GM21737 (cell line): ENCODE measurements at regions not wholly inside any gene's neighbourhood (a gene's known extent, or its start where the extent isn't known, plus 50 kb on each side); places are given as distances from the start of the nearest gene placed in this dataset.
"Not testable (repeated sequence)": the region's sequence is repeated elsewhere in the genome, so short reads cannot be mapped to it uniquely, and the experiment has no call there.

ENCODE experiments used
- ATAC-seq: cut with Tn5 transposase; IDR thresholded peaks from one replicate; pipeline ENCODE4 v1.9.1; 2021; ENCODE audit warnings: mild to moderate bottlenecking, moderate library complexity; ENCODE audit not compliant: unreplicated experiment

DNA sequence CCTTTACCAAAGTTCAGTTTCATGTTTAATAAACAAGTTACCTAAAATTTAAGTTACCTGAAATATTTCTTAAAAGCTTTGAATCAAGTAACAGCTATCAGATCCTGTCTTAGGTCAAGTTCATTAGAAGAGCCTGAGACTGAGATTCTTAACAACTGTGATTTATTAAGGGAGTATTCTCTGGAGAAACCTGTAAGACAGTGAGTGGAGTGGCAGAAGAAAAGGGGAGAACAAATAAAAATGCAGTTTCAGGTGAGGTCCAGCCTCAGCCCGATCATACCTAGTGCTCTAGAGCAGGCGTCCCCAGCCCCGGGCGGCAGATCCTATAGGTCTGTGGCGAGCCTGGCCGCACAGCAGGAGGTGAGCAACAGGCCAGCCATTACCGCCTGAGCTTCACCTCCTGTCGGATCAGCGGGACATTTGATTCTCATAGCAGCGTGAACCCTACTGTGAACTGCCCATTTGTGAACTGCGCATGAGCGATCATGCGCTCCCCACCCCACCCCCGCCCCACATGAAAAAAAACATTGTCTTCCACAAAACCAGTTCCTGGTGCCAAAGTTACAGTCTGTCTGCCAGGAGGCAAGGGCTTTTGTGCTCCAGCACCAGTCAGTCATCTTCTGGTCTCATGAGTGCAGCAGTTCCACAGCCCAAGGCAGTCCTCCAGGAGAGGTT is 59.2 kb upstream of the ADGRB3 start:
- ATAC-seq, result no peak

DNA sequence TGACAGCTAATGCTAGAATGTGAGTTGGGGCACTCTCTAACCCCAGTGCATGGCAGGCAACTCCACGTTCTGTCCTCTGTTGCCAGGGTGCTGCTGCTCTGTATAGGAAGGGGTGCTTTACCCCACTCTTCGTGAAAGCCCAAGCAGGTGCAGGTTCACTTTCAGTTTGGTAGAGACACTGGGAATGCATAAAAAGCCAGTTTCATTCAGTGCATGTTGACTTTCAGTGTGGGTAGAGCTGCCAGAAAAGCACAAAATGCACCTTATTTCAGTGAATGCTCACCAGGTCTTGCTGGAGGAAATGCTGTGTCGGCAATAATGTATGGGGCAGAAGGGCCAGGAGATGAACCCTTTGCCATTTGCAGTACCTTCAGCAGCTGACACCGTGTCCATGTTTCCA is 62.1 kb upstream of the ADGRB3 start:
- ATAC-seq, result peak; percentile 24

DNA sequence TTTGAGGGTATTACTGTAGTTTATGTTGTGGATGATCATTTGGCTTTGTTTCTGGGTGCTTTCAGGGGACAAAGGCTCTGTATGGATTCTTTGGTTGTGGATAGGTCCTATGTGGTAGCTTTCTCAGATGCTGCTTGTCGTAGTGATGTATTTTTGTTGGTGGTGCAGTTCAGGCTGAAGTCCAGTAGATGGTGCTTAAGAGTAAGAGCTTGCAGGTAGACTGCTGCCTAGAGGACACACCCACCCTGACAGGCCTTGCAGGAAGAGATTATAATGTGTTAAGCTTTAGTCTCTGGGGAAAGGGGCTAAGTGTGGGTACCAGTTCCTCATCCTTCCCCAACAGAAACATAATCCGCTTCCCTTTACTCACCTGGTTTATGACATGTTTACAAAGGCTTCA is 62.6 kb upstream of the ADGRB3 start:
- peak; percentile 81 for ATAC-seq

DNA sequence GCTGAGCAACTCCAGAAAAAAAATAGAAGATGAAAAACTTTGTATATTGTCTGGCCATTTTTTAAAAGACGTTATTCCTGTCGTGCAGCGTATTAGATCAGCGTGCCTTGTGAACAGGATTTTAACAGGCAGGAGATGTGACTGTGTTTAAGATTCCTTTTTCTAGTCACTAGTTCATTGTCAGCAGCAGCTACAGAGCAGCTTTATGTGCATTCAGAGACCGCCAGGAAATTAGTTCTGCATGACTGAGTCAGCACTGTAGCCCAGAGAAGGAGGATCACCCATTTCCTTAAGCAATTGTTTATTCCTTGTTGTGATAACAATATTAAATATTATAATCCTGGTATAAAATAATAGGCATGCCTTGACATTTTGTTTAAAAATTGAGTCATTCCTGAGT is 75.4 kb upstream of the ADGRB3 start:
- ATAC-seq, result no peak

DNA sequence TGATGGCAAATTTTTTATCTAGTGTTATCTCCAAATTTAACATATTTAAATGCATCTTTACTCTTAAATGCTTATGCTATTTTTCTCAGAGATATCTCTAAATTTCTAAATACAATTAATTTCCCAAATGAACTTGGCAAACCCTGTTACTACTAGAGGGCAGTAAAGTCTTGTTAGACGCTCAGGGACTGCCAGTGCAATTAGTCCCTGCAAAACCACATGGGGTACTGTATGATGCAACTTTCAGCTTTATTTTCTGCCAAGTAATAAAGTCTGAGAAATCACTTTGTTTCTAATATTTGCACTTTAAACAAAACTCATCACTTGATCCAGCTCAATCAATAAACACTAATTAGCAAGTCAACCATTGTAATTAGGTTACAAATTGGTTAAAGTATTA is 76.0 kb upstream of the ADGRB3 start:
- no peak for ATAC-seq

DNA sequence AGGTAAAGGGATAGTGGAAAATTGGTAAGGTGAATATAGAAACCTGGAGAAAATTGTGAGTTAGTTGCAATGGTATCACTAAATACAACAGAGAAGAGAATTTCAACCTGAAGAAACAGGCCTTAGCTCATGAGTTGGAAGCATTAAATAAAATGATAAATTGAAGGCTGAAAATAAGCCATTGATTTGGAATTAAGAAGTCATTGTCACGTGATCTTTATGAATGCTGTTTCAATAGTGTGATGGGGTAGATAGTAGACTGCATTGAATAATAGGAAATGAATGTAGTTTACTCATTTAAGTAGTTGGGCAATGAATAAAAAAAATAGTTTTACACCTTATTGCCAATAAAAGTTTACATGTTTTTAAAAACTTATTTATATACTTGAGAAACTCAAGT is 88.5 kb upstream of the ADGRB3 start:
- no peak for ATAC-seq

DNA sequence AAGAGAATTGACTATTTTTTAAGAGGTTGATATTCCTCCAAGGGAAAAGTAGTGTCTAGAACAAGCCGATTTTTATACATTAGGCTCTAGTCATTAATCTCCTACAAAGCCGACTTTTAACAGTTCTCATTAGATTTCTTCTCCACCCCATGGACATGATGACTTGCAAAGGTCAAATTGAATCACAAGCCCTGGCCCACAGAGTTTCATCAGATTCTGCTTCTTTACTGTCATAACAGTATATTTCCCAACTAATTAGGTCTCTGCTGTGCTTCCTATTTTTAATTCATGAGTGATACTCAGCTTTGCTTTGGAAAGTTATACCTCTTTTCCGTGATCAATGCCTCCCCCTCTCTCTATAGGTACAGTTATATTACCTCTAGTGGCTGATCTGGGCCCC is 90.6 kb upstream of the ADGRB3 start:
- ATAC-seq, result no peak

DNA sequence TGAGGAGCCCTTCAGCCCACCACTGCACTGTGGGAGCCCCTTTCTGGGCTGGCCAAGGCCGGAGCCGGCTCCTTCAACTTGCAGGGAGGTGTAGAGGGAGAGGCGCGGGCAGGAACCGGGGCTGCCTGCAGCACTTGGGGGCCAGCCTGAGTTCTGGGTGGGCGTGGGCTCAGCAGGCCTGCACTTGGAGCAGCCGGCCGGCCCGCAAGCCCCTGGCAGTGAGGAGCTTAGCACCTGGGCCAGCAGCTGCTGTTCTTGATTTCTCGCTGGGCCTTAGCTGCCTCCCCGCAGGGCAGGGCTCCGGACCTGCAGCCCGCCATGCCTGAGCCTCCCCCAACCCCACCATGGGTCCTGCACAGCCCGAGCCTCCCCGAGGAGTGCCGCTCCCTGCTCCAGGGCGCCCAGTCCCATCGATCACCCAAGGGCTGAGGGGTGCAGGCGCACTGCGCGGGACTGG is 101.7 kb upstream of the ADGRB3 start:
- no peak for ATAC-seq

DNA sequence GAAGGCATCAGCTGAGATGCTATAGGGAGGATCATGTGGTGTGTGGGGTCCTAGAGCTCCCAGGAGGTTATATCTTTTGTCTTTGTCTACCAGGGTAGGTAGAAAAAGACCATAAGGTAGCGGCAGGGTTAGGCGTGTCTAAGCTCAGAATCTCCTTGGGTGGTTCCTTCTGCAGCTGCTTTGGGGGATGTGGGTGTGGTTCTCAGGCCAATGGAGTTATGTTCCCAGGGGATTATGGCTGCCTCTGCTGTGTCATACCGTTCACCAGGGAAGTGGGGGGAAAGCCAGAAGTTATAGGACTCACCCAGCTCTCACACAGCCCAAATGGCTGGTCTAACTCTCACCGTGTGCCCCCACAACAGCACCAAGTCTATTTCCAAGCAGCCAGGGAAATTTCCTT is 107.4 kb upstream of the ADGRB3 start:
- no peak for ATAC-seq

DNA sequence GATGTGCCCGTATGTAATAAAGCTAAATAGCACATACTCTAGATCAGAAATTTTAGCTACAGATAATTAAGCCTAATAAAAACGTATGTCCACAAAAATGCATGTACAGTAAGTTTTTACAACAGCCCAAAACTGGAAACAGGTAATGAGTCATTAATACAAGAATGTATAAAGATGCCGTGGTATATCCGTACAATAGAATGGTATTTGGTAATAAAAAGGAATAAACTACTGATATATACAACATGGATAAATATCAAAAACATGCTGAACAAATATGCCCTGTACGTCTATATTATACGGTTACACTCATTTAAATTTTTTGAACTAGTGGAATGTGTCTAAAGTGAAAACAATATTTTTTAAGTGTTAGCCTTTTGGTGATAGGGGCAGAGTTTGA is 128.2 kb upstream of the ADGRB3 start:
- ATAC-seq, result no peak

DNA sequence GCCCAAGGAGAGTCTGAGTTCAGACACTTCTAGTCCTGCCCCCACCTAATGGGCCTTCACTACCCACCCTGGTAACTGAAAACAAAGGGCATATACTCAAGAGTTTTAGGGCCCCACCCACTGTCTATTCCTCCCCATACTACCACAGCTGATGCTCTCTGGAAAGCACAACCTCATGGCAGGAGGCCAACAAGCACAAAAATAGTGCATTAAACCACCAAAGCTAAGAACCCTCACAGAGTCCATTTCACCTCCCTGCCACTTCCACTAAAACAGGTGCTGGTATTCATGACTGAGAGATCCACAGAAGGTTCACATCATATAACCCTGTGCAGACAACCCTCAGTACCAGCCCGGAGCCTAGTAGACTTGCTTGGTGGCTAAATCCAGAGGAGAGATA is 132.1 kb upstream of the ADGRB3 start:
- ATAC-seq, result no peak

DNA sequence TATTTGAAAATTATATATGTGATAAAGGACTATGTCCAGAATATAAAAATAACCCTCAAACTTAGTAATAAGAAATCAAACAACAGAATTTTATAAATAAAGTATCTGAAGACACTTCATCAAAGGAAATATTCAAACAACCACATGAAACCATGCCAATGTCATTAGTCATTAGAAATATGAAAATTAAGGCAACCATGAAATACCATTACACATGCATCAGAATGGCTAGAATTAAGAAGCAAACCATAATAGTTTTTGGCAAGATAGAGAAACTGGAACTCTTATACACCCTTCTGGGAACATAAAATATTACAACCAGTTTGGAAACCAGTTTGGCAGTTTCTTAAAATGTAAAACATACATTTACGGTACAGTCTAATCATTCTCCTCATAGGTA is 137.2 kb upstream of the ADGRB3 start:
- ATAC-seq, result no peak

DNA sequence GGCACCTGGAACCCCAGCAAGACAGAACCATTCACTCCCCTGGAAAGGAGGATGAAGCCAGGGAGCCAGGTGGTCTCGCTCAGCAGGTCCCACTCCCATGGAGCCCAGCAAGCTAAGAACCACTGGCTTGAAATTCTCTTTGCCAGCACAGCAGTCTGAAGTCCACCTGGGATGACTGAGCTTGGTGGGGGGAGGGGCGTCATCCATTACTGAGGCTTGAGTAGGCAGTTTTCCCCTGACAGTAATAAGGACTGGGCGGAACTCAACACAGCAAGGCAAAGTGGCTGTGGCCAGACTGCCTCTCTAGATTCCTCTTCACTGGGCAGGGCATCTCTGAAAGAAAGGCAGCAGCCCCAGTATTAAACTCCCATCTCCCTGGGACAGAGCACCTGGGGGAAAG is 140.2 kb upstream of the ADGRB3 start:
- not testable (repeated sequence) for ATAC-seq

DNA sequence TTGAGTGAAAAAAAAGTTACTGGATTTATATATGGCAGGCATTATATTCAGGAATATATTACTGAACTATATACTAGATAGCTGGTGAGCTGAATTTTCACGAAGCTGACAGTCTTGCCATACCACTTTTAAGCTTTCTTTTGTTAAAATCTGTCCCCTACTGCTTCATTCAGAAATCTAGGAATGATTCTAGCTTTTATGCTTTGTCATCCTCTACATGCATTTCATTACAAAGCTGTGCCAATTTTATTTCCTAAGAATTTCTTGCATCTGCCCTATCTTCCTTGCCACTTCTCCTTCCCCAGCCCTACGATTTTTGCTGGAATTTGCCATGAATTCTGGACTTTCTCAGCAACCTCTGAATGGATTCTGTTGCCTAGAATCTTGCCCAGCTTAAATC is 158.5 kb upstream of the ADGRB3 start:
- no peak for ATAC-seq

DNA sequence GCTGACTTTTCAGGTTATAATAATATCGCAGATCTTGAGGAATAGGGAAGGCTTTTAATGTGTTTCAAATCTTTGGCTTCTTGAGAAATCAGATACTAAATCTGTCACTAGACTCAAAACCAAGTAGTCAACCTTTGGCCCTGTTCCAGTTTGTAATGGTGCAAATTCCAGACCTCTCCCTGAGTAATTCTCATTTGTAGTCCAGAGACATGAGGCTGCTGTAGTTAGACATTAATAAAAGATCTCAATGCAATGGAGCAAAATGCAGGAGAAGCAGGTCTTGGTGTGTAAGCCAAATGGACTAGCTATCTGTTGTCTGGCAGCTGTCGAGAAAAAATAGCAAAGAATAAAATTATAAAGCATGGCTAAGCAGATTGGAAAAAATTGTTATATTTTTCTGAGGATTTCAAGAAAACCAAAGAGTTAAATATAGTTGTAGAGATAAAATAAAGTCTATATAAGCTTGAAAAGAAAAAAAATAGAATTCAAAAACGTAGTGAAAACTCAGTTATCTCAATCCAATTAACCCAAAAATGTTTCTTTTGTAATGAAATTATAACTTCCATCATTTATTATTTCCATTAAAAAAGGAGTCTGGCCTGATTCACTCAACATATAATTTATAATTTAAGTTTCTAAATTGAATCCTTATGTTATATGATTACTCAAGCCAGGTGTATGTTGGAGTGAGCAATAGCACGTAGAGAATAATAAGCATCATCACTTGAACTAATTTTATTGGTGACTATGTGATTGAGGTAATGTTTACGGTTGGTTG is 161.5 kb upstream of the ADGRB3 start:
- no peak for ATAC-seq

DNA sequence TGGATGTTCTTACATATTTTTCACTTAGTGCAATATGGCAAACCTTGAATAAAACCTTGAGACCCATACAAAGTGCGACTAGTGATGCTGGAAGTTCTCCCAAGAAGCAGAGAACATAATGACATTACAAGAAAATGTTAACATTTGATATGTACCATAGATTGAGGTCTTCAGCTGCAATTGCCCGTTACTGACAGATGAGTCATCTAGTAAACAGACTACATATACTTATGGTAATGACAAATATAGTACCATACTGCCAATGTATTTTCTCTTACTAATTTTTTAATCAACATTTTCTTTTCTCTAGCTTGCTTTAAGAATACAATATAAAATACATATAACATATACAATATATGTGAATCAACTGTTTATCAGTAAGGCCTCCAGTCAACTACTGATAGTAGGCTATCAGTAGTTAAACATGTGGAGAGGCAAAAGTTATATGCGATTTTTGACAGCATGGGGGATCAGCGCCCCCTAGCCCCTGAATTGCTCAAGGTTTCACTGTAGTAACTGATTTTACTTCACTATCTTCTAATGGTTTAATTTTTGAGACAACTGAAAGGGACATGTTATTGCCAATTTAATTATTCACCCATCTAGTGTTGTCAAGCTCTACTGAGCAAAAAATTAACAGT is 166.7 kb upstream of the ADGRB3 start:
- no peak for ATAC-seq

DNA sequence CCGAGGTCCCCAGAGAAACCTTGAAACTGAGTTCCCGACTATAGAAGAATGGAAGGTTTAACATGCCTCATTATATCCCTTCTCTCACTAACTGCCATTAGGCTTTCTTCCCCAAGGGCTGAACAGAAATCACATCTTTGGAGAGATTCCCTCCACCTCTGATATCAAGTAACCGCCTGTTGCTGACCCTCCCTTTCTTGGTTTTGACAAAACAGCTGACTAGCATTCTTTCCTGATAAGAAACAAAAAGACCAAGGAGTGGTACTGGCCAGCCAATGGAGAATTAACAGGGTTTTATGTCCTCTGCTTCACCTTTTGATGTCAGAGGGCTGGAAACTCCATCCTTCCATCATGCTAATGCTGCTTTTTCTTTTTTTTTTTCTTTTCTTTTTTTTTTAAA is 176.6 kb upstream of the ADGRB3 start:
- no peak for ATAC-seq

DNA sequence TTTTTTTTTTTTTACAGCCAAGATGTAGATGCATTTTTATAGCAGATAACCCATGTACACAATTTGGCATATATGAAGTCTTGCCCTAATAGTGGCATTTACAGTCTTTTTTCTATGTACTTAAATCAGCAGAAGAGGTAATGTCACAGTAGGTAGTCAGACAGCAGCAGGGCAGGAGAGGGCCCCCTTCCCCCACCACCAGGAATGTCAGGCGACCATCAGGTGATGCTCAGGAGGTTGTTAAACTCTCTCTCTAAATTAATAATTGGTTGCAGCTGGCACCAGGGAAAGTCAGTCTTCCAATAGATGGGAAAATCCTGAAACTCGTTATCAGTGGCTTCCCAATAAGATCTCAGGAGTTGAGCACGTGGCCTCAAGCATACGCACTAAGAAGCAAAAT is 188.0 kb upstream of the ADGRB3 start:
- no peak for ATAC-seq

DNA sequence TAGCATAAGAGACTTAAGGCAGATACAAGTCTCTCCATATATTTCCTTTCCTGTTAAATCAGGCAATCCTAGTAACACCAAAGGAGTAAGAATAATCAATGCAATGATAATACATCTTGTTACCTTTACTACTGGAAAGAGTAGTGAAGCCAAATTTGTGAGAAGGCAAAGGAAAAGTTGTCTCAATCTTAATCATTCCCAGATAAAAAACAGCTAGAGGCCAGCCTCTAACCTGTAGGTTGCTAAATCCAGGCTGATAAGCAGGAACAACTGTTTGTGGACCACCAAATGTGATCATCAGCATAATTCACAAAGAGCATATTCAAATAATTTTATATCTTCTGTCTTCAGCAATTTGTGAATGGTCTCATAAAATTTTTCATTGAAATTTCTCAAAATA is 189.2 kb upstream of the ADGRB3 start:
- ATAC-seq, result no peak

DNA sequence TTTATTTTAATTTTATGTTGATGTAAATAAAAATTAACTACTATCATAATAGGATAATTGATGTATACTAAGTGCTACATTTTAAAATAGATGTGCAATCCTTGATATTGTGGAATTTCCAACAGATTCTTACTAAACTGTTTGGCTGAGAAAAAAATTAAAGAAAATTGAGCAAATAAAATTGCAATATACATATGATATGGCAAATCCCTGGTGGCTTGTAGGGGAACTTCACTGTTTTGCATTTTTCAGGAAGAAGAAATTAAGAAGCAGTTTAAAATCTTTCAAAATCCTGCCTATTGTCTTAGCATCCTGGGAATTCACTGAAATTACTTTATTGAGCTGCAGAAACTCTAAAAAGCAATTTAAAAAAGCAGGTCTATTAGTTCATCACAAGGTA is 191.4 kb upstream of the ADGRB3 start:
- ATAC-seq, result no peak

DNA sequence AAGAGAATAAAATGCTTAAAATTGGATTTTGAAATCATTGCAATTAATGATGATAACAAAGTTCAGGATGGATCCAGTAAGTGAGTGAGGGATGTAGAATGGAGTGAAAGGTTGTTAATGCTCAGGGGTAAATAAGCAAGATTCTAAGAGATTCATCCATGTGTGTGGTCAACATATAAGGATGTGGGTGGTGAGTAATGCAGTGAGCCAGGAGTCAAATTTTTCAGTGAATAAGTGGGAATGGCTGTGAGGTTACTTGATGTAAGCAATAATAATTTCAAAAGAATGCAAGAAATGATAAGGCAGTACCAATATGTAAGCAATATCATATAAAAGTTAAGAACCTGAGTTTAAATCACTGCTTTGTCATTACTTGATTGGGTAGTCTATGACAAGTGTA is 207.5 kb upstream of the ADGRB3 start:
- no peak for ATAC-seq

DNA sequence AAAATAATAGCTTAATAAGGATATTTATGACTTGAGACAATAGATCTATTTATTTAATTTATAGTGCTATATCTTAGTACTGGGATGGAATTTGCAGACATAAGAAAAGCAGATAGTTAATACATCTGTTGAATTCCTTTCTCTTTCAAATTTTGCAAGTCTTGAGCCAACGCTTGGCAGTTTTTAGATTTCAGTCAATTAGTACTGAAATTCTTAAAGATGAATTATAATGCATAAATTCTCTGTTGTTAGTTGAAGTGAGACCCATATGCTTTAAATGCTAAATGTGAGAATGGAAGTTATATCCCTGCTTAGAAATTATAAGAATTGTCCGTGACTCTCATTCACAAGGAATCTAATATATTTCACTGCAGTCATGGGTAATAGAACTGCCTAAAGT is 225.1 kb upstream of the ADGRB3 start:
- ATAC-seq, result no peak
